CD8-positive, alpha-beta memory T cell (primary cell): ENCODE measurements at regions not wholly inside any gene's neighbourhood (a gene's known extent, or its start where the extent isn't known, plus 50 kb on each side); places are given as distances from the start of the nearest gene placed in this dataset.
"Not testable (repeated sequence)": the region's sequence is repeated elsewhere in the genome, so short reads cannot be mapped to it uniquely, and the experiment has no call there.

ENCODE experiments used
- CTCF ChIA-PET: fragments of 350-600 bp; sonication (Branson Sonifier 250); formaldehyde crosslinking; loops from one replicate; lab custom pipeline; 2021; ENCODE audit warnings: antibody characterized with exemption; lab: Charles Lee
- POLR2A ChIA-PET: fragments of 350-600 bp; sonication (Branson Sonifier 250); formaldehyde crosslinking; loops from one replicate; lab custom pipeline; 2021; ENCODE audit warnings: antibody characterized with exemption; lab: Charles Lee
- DNase-seq, 5 donors: peaks; one replicate each; pipeline versions ENCODE4 v3.0.0 to v3.0.0-alpha.2; 2020 to 2022; ENCODE audit warnings: mixed read lengths in 1 of 5
- H3K27ac ChIP-seq: one replicate; pipeline ENCODE4 v1.7.0; 2013; ENCODE audit warnings: low read depth, mild to moderate bottlenecking, low read length, moderate library complexity
- H3K27me3 ChIP-seq: 2 replicates; pipeline ENCODE4 v1.7.0; 2013; ENCODE audit warnings: low read length, mild to moderate bottlenecking; ENCODE audit not compliant: insufficient read depth, poor library complexity, severe bottlenecking
- H3K36me3 ChIP-seq: 2 replicates; pipeline ENCODE4 v1.7.0; 2013; ENCODE audit warnings: mild to moderate bottlenecking, low read length, moderate library complexity; ENCODE audit not compliant: insufficient read depth
- H3K4me1 ChIP-seq: 2 replicates; pipeline ENCODE4 v1.7.0; 2013; ENCODE audit warnings: mild to moderate bottlenecking, low read length, moderate library complexity; ENCODE audit not compliant: insufficient read depth
- H3K4me3 ChIP-seq: 2 replicates; pipeline ENCODE4 v1.7.0; 2013; ENCODE audit warnings: mild to moderate bottlenecking, low read length
- H3K9me3 ChIP-seq: 2 replicates; pipeline ENCODE4 v1.7.0; 2013; ENCODE audit warnings: mild to moderate bottlenecking, low read length
- H3K27ac Mint-ChIP-seq, 8 donors: one replicate each; pipeline ENCODE4 v1.8.0; 2020 to 2021; ENCODE audit warnings: mixed read lengths in 8 of 8, mild to moderate bottlenecking in 6 of 8, inconsistent platforms in 3 of 8, moderate library complexity in 3 of 8
- H3K27me3 Mint-ChIP-seq, 2 donors: one replicate each; pipeline ENCODE4 v1.8.0; 2020 to 2021; ENCODE audit warnings: mixed read lengths in 2 of 2, mild to moderate bottlenecking in 1 of 2, moderate library complexity in 1 of 2
- H3K36me3 Mint-ChIP-seq, 3 donors: one replicate each; pipeline ENCODE4 v1.8.0; 2020 to 2021; ENCODE audit warnings: mixed read lengths in 3 of 3, inconsistent platforms in 1 of 3, mild to moderate bottlenecking in 1 of 3
- H3K4me1 Mint-ChIP-seq, 3 donors: one replicate each; pipeline ENCODE4 v1.8.0; 2020 to 2021; ENCODE audit warnings: mixed read lengths in 3 of 3, inconsistent platforms in 1 of 3, mild to moderate bottlenecking in 1 of 3
- H3K4me3 Mint-ChIP-seq, 7 donors: one replicate each; pipeline ENCODE4 v1.8.0; 2020 to 2021; ENCODE audit warnings: mixed read lengths in 7 of 7, mild to moderate bottlenecking in 6 of 7, moderate library complexity in 4 of 7, inconsistent platforms in 2 of 7
- H3K9me3 Mint-ChIP-seq, 5 donors: one replicate each; pipeline ENCODE4 v1.8.0; 2020 to 2022; ENCODE audit warnings: mixed read lengths in 5 of 5, mild to moderate bottlenecking in 3 of 5, moderate library complexity in 2 of 5, inconsistent platforms in 1 of 5

- no peak overlapping the region for H3K27ac ChIP-seq
- no peak for DNase-seq
- POLR2A ChIA-PET: no interaction called here
- CTCF ChIA-PET: no interaction called here
- no peaks in the 10 kb centered on the region for H3K9me3 ChIP-seq
- H3K4me3 ChIP-seq: no peak overlapping the region
- Mint-ChIP-seq H3K4me3 (no peak overlapping the region), H3K9me3 (peaks cover 0 to 38% (median 5%) of the 10 kb centered on the region in 5 donors), H3K36me3 (no peaks in the 10 kb centered on the region), H3K27me3 (no peaks in the 10 kb centered on the region), H3K4me1 (no peaks in the 10 kb centered on the region), H3K27ac (no peak overlapping the region)
- H3K36me3 ChIP-seq: no peaks in the 10 kb centered on the region
- no peaks in the 10 kb centered on the region for H3K4me1 ChIP-seq
- H3K27me3 ChIP-seq: no peaks in the 10 kb centered on the region
Measured at GRCh38 chr5:166270712-166271111, 2020.7 kb upstream of the WWC1 start.

- DNase-seq: no peak
- H3K36me3 ChIP-seq: no peaks in the 10 kb centered on the region
- H3K27me3 Mint-ChIP-seq: no peaks in the 10 kb centered on the region
- H3K4me1 Mint-ChIP-seq: no peaks in the 10 kb centered on the region
- ChIA-PET CTCF (no interaction called here), POLR2A (no interaction called here)
- H3K4me3 Mint-ChIP-seq: no peak overlapping the region
- H3K27me3 ChIP-seq: no peaks in the 10 kb centered on the region
- no peak overlapping the region for H3K27ac Mint-ChIP-seq
- H3K9me3 ChIP-seq: no peaks in the 10 kb centered on the region
- peaks cover 0 to 37% (median 6%) of the 10 kb centered on the region in 5 donors for H3K9me3 Mint-ChIP-seq
- no peaks in the 10 kb centered on the region for H3K36me3 Mint-ChIP-seq
- H3K4me3 ChIP-seq: no peak overlapping the region
- H3K27ac ChIP-seq: no peak overlapping the region
- H3K4me1 ChIP-seq: no peaks in the 10 kb centered on the region
Measured at GRCh38 chr5:166276006-166276405, 2015.4 kb upstream of the WWC1 start.

- Histone ChIP-seq H3K4me1 (no peaks in the 10 kb centered on the region), H3K4me3 (no peak overlapping the region), H3K27me3 (no peaks in the 10 kb centered on the region), H3K9me3 (no peaks in the 10 kb centered on the region), H3K27ac (no peak overlapping the region), H3K36me3 (no peaks in the 10 kb centered on the region)
- ChIA-PET CTCF (no interaction called here), POLR2A (no interaction called here)
- Mint-ChIP-seq H3K9me3 (peaks cover 0 to 31% (median 6%) of the 10 kb centered on the region in 5 donors), H3K4me1 (no peaks in the 10 kb centered on the region), H3K27ac (no peak overlapping the region), H3K4me3 (no peak overlapping the region), H3K27me3 (no peaks in the 10 kb centered on the region), H3K36me3 (no peaks in the 10 kb centered on the region)
- no peak for DNase-seq
Measured at GRCh38 chr5:166279828-166280227, 2011.6 kb upstream of the WWC1 start.

- Mint-ChIP-seq H3K4me3 (no peak overlapping the region), H3K4me1 (no peaks in the 10 kb centered on the region), H3K36me3 (no peaks in the 10 kb centered on the region), H3K27ac (no peak overlapping the region), H3K9me3 (peaks cover 0 to 32% (median 5%) of the 10 kb centered on the region in 5 donors), H3K27me3 (no peaks in the 10 kb centered on the region)
- no peak overlapping the region for H3K27ac ChIP-seq
- H3K27me3 ChIP-seq: no peaks in the 10 kb centered on the region
- no peaks in the 10 kb centered on the region for H3K4me1 ChIP-seq
- ChIA-PET POLR2A (no interaction called here), CTCF (no interaction called here)
- H3K4me3 ChIP-seq: no peak overlapping the region
- no peaks in the 10 kb centered on the region for H3K9me3 ChIP-seq
- H3K36me3 ChIP-seq: no peaks in the 10 kb centered on the region
- no peak for DNase-seq
Measured at GRCh38 chr5:166281433-166281832, 2010.0 kb upstream of the WWC1 start.

- no peak overlapping the region for H3K27ac ChIP-seq
- H3K4me3 ChIP-seq: no peak overlapping the region
- ChIA-PET POLR2A (no interaction called here), CTCF (no interaction called here)
- no peak for DNase-seq
- H3K4me1 ChIP-seq: no peaks in the 10 kb centered on the region
- peaks cover 4 to 28% (median 6%) of the 10 kb centered on the region in 5 donors for H3K9me3 Mint-ChIP-seq
- no peaks in the 10 kb centered on the region for H3K36me3 Mint-ChIP-seq
- H3K27me3 ChIP-seq: no peaks in the 10 kb centered on the region
- no peaks in the 10 kb centered on the region for H3K9me3 ChIP-seq
- no peaks in the 10 kb centered on the region for H3K27me3 Mint-ChIP-seq
- no peak overlapping the region for H3K27ac Mint-ChIP-seq
- no peaks in the 10 kb centered on the region for H3K36me3 ChIP-seq
- no peaks in the 10 kb centered on the region for H3K4me1 Mint-ChIP-seq
- no peak overlapping the region for H3K4me3 Mint-ChIP-seq
Measured at GRCh38 chr5:166282939-166283338, 2008.5 kb upstream of the WWC1 start.

- H3K27ac ChIP-seq: no peak overlapping the region
- no peaks in the 10 kb centered on the region for H3K36me3 ChIP-seq
- no peaks in the 10 kb centered on the region for H3K27me3 ChIP-seq
- peaks cover 6 to 34% (median 9%) of the 10 kb centered on the region in 5 donors for H3K9me3 Mint-ChIP-seq
- no peaks in the 10 kb centered on the region for H3K9me3 ChIP-seq
- H3K27ac Mint-ChIP-seq: no peak overlapping the region
- H3K27me3 Mint-ChIP-seq: no peaks in the 10 kb centered on the region
- ChIA-PET POLR2A (no interaction called here), CTCF (no interaction called here)
- no peaks in the 10 kb centered on the region for H3K4me1 ChIP-seq
- no peak overlapping the region for H3K4me3 Mint-ChIP-seq
- H3K4me3 ChIP-seq: no peak overlapping the region
- H3K4me1 Mint-ChIP-seq: no peaks in the 10 kb centered on the region
- H3K36me3 Mint-ChIP-seq: no peaks in the 10 kb centered on the region
- no peak for DNase-seq
Measured at GRCh38 chr5:166285361-166285760, 2006.1 kb upstream of the WWC1 start.

GRCh38 chr5:166286832-166287231, 2004.6 kb upstream of the WWC1 start:
- POLR2A ChIA-PET: no interaction called here

GRCh38 chr5:166287866-166288265, 2003.6 kb upstream of the WWC1 start:
- Histone ChIP-seq H3K9me3 (no peaks in the 10 kb centered on the region), H3K4me1 (no peaks in the 10 kb centered on the region), H3K4me3 (no peak overlapping the region), H3K27me3 (no peaks in the 10 kb centered on the region), H3K27ac (no peak overlapping the region), H3K36me3 (no peaks in the 10 kb centered on the region)
- Mint-ChIP-seq H3K27ac (no peak overlapping the region), H3K4me1 (no peaks in the 10 kb centered on the region), H3K4me3 (no peak overlapping the region), H3K36me3 (no peaks in the 10 kb centered on the region), H3K27me3 (no peaks in the 10 kb centered on the region), H3K9me3 (peaks cover 4 to 37% (median 12%) of the 10 kb centered on the region in 5 donors)
- no peak for DNase-seq
- ChIA-PET POLR2A (no interaction called here), CTCF (no interaction called here)

More at GRCh38 chr5:166286832-166287231, 2004.6 kb upstream of the WWC1 start:
- Histone ChIP-seq H3K36me3 (no peaks in the 10 kb centered on the region), H3K27ac (no peak overlapping the region), H3K4me3 (no peak overlapping the region), H3K27me3 (no peaks in the 10 kb centered on the region), H3K4me1 (no peaks in the 10 kb centered on the region), H3K9me3 (no peaks in the 10 kb centered on the region)
- Mint-ChIP-seq H3K9me3 (peaks cover 4 to 41% (median 12%) of the 10 kb centered on the region in 5 donors), H3K4me1 (no peaks in the 10 kb centered on the region), H3K36me3 (no peaks in the 10 kb centered on the region), H3K27me3 (no peaks in the 10 kb centered on the region), H3K4me3 (no peak overlapping the region), H3K27ac (no peak overlapping the region)
- DNase-seq: no peak
- CTCF ChIA-PET: no interaction called here

- H3K4me3 Mint-ChIP-seq, H3K9me3 ChIP-seq, H3K27ac ChIP-seq, H3K4me1 Mint-ChIP-seq, H3K27me3 ChIP-seq, H3K4me3 ChIP-seq, DNase-seq, H3K4me1 ChIP-seq, POLR2A ChIA-PET, H3K27ac Mint-ChIP-seq, H3K36me3 ChIP-seq, CTCF ChIA-PET, H3K36me3 Mint-ChIP-seq, H3K27me3 Mint-ChIP-seq: not testable (repeated sequence)
- H3K9me3 Mint-ChIP-seq: peaks cover 4 to 42% (median 18%) of the 10 kb centered on the region in 5 donors
Measured at GRCh38 chr5:166291800-166292199, 1999.6 kb upstream of the WWC1 start.
